ENCODE measurements at regions not wholly inside any gene's neighbourhood (a gene's known extent, or its start where the extent isn't known, plus 50 kb on each side); places are given as distances from the start of the nearest gene placed in this dataset.
A peak's percentile ranks its signal among the peaks of the same experiment; 100 is the strongest.

- Histone ChIP-seq H3K4me3 (ENCODE audit: low read depth in 1 of 3, low read length in 3 of 3) (no peak overlapping the region), H3K4me1 (ENCODE audit: control insufficient read depth in 4 of 4, insufficient read depth in 4 of 4, low read length in 3 of 4) (peaks cover 0 to 12% (median 5%) of the 10 kb centered on the region in 4 donors), H3K36me3 (ENCODE audit: control insufficient read depth in 4 of 4, insufficient read depth in 3 of 4, low read depth in 1 of 4, low read length in 3 of 4) (no peaks in the 10 kb centered on the region), H3K9me3 (ENCODE audit: control insufficient read depth in 4 of 4, low read length in 3 of 4) (no peaks in the 10 kb centered on the region), H3K27me3 (ENCODE audit: control insufficient read depth in 4 of 4, insufficient read depth in 4 of 4, low read length in 3 of 4) (no peaks in the 10 kb centered on the region), H3K9ac (ENCODE audit: low read depth in 1 of 2, low read length in 2 of 2) (no peak overlapping the region), H3K27ac (ENCODE audit: low read depth in 1 of 2, low read length in 2 of 2) (peak overlapping the region; percentile 90 to 96)
- DNase-seq (ENCODE audit: low spot score), result no peak
- 75% methylated on average over 8 of the region's 8 CpGs for WGBS
- no peak for TF ChIP-seq YY1 (IDR thresholded peaks at IDR 0.05)
- TF ChIP-seq RAD21 (IDR thresholded peaks at IDR 0.05), result no peak
- TF ChIP-seq HNF4A (conservative IDR thresholded peaks at IDR 0.05), result peak in 1 of 2 donors; percentile 23
- no peak for TF ChIP-seq ZBTB33 (IDR thresholded peaks at IDR 0.05)
- no peak for TF ChIP-seq CTCF (IDR thresholded peaks at IDR 0.05; ENCODE audit: low read depth, low read length, missing input control)
- no peak for TF ChIP-seq ATF3 (IDR thresholded peaks at IDR 0.05)
Measured at GRCh38 chr21:38905752-38906151, 100.0 kb downstream of the ETS2 start.

- TF ChIP-seq YY1 (IDR thresholded peaks at IDR 0.05) (peak; percentile 47), HNF4A (conservative IDR thresholded peaks at IDR 0.05) (peak in 1 of 2 donors; percentile 0), GABPA (IDR thresholded peaks at IDR 0.05 in 1 of 2, conservative IDR thresholded peaks at IDR 0.05 in 1 of 2) (no peak), ZBTB33 (IDR thresholded peaks at IDR 0.05) (no peak), RXRA (IDR thresholded peaks at IDR 0.05) (peak in 1 of 2 donors; percentile 34), CTCF (IDR thresholded peaks at IDR 0.05; ENCODE audit: low read depth, low read length, missing input control) (no peak), HNF4G (IDR thresholded peaks at IDR 0.05) (no peak), FOXA1 (IDR thresholded peaks at IDR 0.05) (peak; percentile 27), TAF1 (conservative IDR thresholded peaks at IDR 0.05) (no peak), RAD21 (IDR thresholded peaks at IDR 0.05) (no peak), ATF3 (IDR thresholded peaks at IDR 0.05) (no peak), REST (IDR thresholded peaks at IDR 0.05) (peak; percentile 79), EGR1 (IDR thresholded peaks at IDR 0.05; ENCODE audit: low read depth in 2 of 2) (peak in 1 of 2 donors; percentile 17), NR2F2 (IDR thresholded peaks at IDR 0.05) (no peak), SP1 (IDR thresholded peaks at IDR 0.05) (no peak), MAX (IDR thresholded peaks at IDR 0.05) (no peak), JUND (IDR thresholded peaks at IDR 0.05) (no peak), FOXA2 (IDR thresholded peaks at IDR 0.05) (peak; percentile 16)
- Histone ChIP-seq H3K4me1 (ENCODE audit: control insufficient read depth in 4 of 4, insufficient read depth in 4 of 4, low read length in 3 of 4) (peaks cover 0 to 12% (median 5%) of the 10 kb centered on the region in 4 donors), H3K4me3 (ENCODE audit: low read depth in 1 of 3, low read length in 3 of 3) (peak overlapping the region in 1 of 3 donors; percentile 9), H3K9ac (ENCODE audit: low read depth in 1 of 2, low read length in 2 of 2) (no peak overlapping the region), H3K27ac (ENCODE audit: low read depth in 1 of 2, low read length in 2 of 2) (peak overlapping the region; percentile 91 to 94), H3K27me3 (ENCODE audit: control insufficient read depth in 4 of 4, insufficient read depth in 4 of 4, low read length in 3 of 4) (no peaks in the 10 kb centered on the region), H3K9me3 (ENCODE audit: control insufficient read depth in 4 of 4, low read length in 3 of 4) (peaks cover 0 to under 1% (median 0%) of the 10 kb centered on the region in 4 donors), H3K36me3 (ENCODE audit: control insufficient read depth in 4 of 4, insufficient read depth in 3 of 4, low read depth in 1 of 4, low read length in 3 of 4) (no peaks in the 10 kb centered on the region)
- DNase-seq (ENCODE audit: low spot score), result no peak
- WGBS, result 75% methylated on average over 4 of the region's 4 CpGs
Measured at GRCh38 chr21:38905328-38905727, 99.6 kb downstream of the ETS2 start.
